Type B pancreatic cell (in vitro differentiated cells): ENCODE measurements at regions not wholly inside any gene's neighbourhood (a gene's known extent, or its start where the extent isn't known, plus 50 kb on each side); places are given as distances from the start of the nearest gene placed in this dataset.

Source experiments
- DNase-seq: peaks from one replicate; pipeline ENCODE4 v3.0.0; 2021; ENCODE audit warnings: mixed read lengths; ENCODE audit not compliant: unreplicated experiment; ENCODE audit errors: extremely low spot score
- H3K27ac Mint-ChIP-seq: 2 replicates; pipeline ENCODE4 v1.8.0; 2021; ENCODE audit warnings: mild to moderate bottlenecking, mixed read lengths
- H3K27me3 Mint-ChIP-seq: 2 replicates; pipeline ENCODE4 v1.8.0; 2021; ENCODE audit warnings: mixed read lengths
- H3K36me3 Mint-ChIP-seq: 2 replicates; pipeline ENCODE4 v1.8.0; 2021; ENCODE audit warnings: mixed read lengths
- H3K4me1 Mint-ChIP-seq: one replicate; pipeline ENCODE4 v1.8.0; 2021; ENCODE audit warnings: mixed read lengths; ENCODE audit not compliant: unreplicated experiment
- H3K4me3 Mint-ChIP-seq: 2 replicates; pipeline ENCODE4 v1.8.0; 2021; ENCODE audit warnings: mild to moderate bottlenecking, mixed read lengths
- H3K9me3 Mint-ChIP-seq: 2 replicates; pipeline ENCODE4 v1.8.0; 2021; ENCODE audit warnings: mixed read lengths
- CTCF ChIP-seq: fragments of 200-600 bp; sonication (generic); conservative IDR thresholded peaks from 2 replicates; pipeline ENCODE4 v1.5.0; 2021; ENCODE audit warnings: antibody characterized with exemption, mild to moderate bottlenecking

DNA sequence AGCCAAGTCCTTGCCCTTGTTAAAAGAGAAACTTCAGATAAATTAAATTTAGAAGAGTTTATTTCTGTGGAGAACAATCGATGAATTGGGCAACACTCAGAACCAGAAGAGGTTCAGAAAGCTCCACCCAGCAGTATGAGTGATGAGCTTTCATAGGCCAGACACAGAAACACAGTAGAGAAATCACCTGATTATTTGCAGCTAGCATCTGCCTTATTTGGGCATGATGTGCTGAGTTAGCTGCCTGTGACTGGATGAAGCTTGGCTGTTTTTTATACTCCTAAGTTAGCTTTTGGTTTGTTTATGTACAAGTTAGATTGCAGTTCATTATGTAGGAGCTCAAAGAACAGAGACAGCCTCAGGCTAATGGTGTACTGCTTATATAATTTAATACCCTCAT is 269.5 kb upstream of the SESN3 start:
- no peak for TF ChIP-seq CTCF
- H3K36me3 Mint-ChIP-seq: no peaks in the 10 kb centered on the region

GRCh38 chr11:95499516-95500135 is 268.6 kb upstream of the SESN3 start:
- Mint-ChIP-seq H3K9me3 (no peaks in the 10 kb centered on the region), H3K36me3 (no peaks in the 10 kb centered on the region), H3K4me1 (peaks cover 25% of the 10 kb centered on the region), H3K27me3 (no peaks in the 10 kb centered on the region), H3K4me3 (no peak overlapping the region), H3K27ac (no peak overlapping the region)
- DNase-seq: no peak
- TF ChIP-seq CTCF: no peak

More for the DNA sequence above, 269.5 kb upstream of the SESN3 start:
- Mint-ChIP-seq H3K9me3 (no peaks in the 10 kb centered on the region), H3K4me1 (peaks cover 25% of the 10 kb centered on the region), H3K27ac (no peak overlapping the region), H3K27me3 (no peaks in the 10 kb centered on the region), H3K4me3 (no peak overlapping the region)
- DNase-seq: no peak

DNA sequence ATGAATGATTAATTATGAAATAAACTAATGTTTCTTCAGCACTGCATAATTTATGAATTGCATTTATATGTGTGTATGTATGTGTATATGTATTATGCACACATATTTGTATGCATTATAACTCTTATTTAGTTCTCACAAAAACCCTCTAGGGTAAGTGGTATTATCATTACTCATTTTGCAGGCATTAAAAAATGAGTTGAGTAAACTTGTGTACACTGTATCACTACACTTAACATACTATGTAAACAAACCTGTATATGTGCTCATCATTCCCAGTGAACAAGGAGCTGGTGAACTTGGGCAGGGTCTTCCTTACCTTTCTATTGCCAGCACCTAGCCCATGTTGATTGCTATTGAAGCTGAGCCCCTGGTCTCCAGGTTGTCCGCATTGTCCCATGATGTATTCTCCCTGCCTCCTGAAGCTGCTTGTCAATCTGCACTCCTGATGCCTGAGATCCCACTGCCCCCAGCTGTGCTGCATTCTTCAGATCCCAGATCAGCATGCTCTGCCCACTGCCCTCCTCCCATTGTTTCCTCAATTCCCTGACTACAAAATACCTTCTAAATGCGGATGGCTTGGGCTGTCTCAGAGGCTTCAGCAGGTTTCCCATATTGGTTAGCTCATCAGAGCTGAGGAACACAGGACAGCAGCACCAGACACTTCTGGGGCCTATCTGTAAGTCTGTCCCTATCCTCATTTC is 267.9 kb upstream of the SESN3 start:
- TF ChIP-seq CTCF: no peak
- no peak for DNase-seq
- no peak overlapping the region for H3K27ac Mint-ChIP-seq
- H3K9me3 Mint-ChIP-seq: no peaks in the 10 kb centered on the region
- no peaks in the 10 kb centered on the region for H3K36me3 Mint-ChIP-seq
- no peak overlapping the region for H3K4me3 Mint-ChIP-seq
- no peaks in the 10 kb centered on the region for H3K27me3 Mint-ChIP-seq
- H3K4me1 Mint-ChIP-seq: peaks cover 25% of the 10 kb centered on the region

GRCh38 chr11:95496901-95497300 is 265.9 kb upstream of the SESN3 start:
- Mint-ChIP-seq H3K9me3 (no peaks in the 10 kb centered on the region), H3K36me3 (no peaks in the 10 kb centered on the region), H3K4me3 (no peak overlapping the region), H3K4me1 (peaks cover 12% of the 10 kb centered on the region), H3K27me3 (no peaks in the 10 kb centered on the region), H3K27ac (no peak overlapping the region)
- no peak for TF ChIP-seq CTCF
- no peak for DNase-seq

GRCh38 chr11:95495706-95496105 is 264.7 kb upstream of the SESN3 start:
- Mint-ChIP-seq H3K36me3 (no peaks in the 10 kb centered on the region), H3K27me3 (no peaks in the 10 kb centered on the region), H3K9me3 (no peaks in the 10 kb centered on the region), H3K4me1 (peaks cover 11% of the 10 kb centered on the region), H3K4me3 (no peak overlapping the region), H3K27ac (no peak overlapping the region)
- no peak for TF ChIP-seq CTCF
- DNase-seq: no peak
